Heart left ventricle (tissue), 16 donors: ENCODE measurements at regions not wholly inside any gene's neighbourhood (a gene's known extent, or its start where the extent isn't known, plus 50 kb on each side); places are given as distances from the start of the nearest gene placed in this dataset.

Experiments
- ATAC-seq, 4 donors: fragments of 200-7000 bp; cut with Tn5 transposase; one replicate each; pipeline ENCODE4 v1.9.1; 2020 to 2022; ENCODE audit warnings: moderate library complexity in 4 of 4, mild to moderate bottlenecking in 3 of 4, moderate number of reproducible peaks in 1 of 4
- DNase-seq, 5 donors: peaks; one replicate each; pipeline ENCODE4 v3.0.0-alpha.2; 2020
- H3K27ac ChIP-seq, 12 donors: fragments of 200-600 bp; sonication (generic) in 4 of 12; one replicate each; pipeline versions ENCODE4 v1.5.0 to v1.8.0; 2016 to 2022; ENCODE audit warnings: mild to moderate bottlenecking in 2 of 12
- H3K27me3 ChIP-seq, 9 donors: fragments of 200-600 bp; sonication (generic) in 2 of 9; one replicate each; pipeline versions ENCODE4 v1.5.1 to v1.8.0; 2016 to 2022; ENCODE audit warnings: mild to moderate bottlenecking in 3 of 9
- H3K36me3 ChIP-seq, 9 donors: fragments of 200-600 bp; sonication (generic) in 2 of 9; one replicate each; pipeline versions ENCODE4 v1.5.0 to v1.8.0; 2018 to 2022; ENCODE audit warnings: mild to moderate bottlenecking in 2 of 9
- H3K4me1 ChIP-seq, 12 donors: fragments of 200-600 bp; sonication (generic) in 4 of 12; one replicate each; pipeline versions ENCODE4 v1.5.0 to v1.8.0; 2016 to 2022; ENCODE audit warnings: mild to moderate bottlenecking in 3 of 12
- H3K4me3 ChIP-seq, 12 donors: fragments of 200-600 bp; sonication (generic) in 4 of 12; one replicate each; pipeline versions ENCODE4 v1.5.0 to v1.8.0; 2017 to 2022; ENCODE audit warnings: mild to moderate bottlenecking in 9 of 12, moderate library complexity in 4 of 12
- H3K9me3 ChIP-seq, 12 donors: fragments of 200-600 bp; sonication (generic) in 4 of 12; one replicate each; pipeline versions ENCODE4 v1.5.0 to v1.8.0; 2016 to 2022; ENCODE audit warnings: mild to moderate bottlenecking in 1 of 12
- CTCF ChIP-seq, 12 donors: fragments of 200-600 bp; sonication (generic) in 4 of 12; IDR thresholded peaks; one replicate each; pipeline versions ENCODE4 v1.5.0 to v1.8.0; 2018 to 2022; ENCODE audit warnings: antibody characterized with exemption in 12 of 12, mild to moderate bottlenecking in 5 of 12
- POLR2A ChIP-seq, 2 donors: fragments of 450-650 bp; IDR thresholded peaks; one replicate each; pipeline ENCODE4 v1.6.1; 2017; ENCODE audit warnings: antibody characterized with exemption in 2 of 2, mild to moderate bottlenecking in 2 of 2, moderate library complexity in 2 of 2
- WGBS, 4 donors: extraction: QIAGEN DNeasy Blood & Tissue Kit in 2 of 4; methylation state at CpG; one replicate each; pipeline versions ENCODE4 v1.1.5 to v1.1.7; 2013 to 2018; 5-methylcytosine and 5-hydroxymethylcytosine counted together
- intact Hi-C, 10 donors: fragments of 100-400 bp; cut with DNase I; formaldehyde crosslinking; loops; one replicate each; pipeline versions ENCODE4 v1.11.1 to v1.14.2; 2022
- donor health status: ischemic (EF 13 %, LVEDD 7.1; RV severe dilation, severe dysfunction).
- donor health status: healthy with polysubstance abuse.
- donor health status: DM: no; HTN: yes; CAD: no.
- donor health status: DM: no; HTN: no; CAD: no.
- donor health status: ischemic (EF 25% LVEDD 6.9; RV normal size, moderate dysfunction).
- donor health status: ischemic (EF 25% LVEDD 5.7; RV mildly dilated, moderate dysfunction).
- donor health status: healthy.
- donor health status: DM: yes; HTN: yes; CAD: no.
- donor health status: ischemic (EF 35%, LVEDD 5.7; RV mildly dilated, moderate dysfunction).
- donor health status: nonischemic (EF 11% LVEDD 7.7; RV severe dilation, severe dysfunction).
- donor health status: DM: yes; HTN: yes; CAD: no.
- donor health status: PGD.
- donor health status: ischemic (EF 29% LVEDD 5.4; RV normal size, mild dysfunction).
- donor health status: nonischemic (EF 23%, LVEDD 6.1; RV moderate dilation, normal function).

DNA sequence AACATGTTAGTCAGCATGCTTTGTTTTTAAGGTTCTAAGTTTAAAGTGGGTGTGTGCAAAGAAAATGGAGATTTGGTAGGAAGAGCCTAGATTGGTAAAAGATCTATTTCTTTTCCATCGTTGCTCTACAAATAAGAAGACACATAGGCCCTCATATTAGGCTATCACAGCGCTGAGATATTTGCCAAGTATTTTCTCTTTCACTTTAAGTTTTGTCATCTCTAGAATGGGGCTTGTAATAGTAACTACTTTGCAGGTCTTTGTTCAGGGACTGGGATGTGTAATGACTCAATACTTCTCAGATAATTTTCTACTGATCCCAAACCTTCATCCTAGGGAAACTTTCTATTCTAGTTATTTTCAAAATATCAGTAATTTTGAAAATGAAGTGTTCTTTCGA lies 917.7 kb upstream of the SLC10A2 start:
- WGBS, 4 donors, result 90 to 93% (median 91%) methylated on average over 3 of the region's 3 CpGs
- no peaks in the 10 kb centered on the region for H3K36me3 ChIP-seq
- ATAC-seq (no peak), DNase-seq (no peak)
- no peak for TF ChIP-seq CTCF (IDR thresholded peaks at IDR 0.05)
- no peak for TF ChIP-seq POLR2A (IDR thresholded peaks at IDR 0.05)
- H3K9me3 ChIP-seq, result peaks cover 0 to 4% (median 0%) of the 10 kb centered on the region in 12 donors
- H3K27me3 ChIP-seq, result no peaks in the 10 kb centered on the region
- no peaks in the 10 kb centered on the region for H3K4me1 ChIP-seq
- H3K4me3 ChIP-seq, result no peak overlapping the region
- intact Hi-C loops, result no loop called here
- H3K27ac ChIP-seq, result no peak overlapping the region

DNA sequence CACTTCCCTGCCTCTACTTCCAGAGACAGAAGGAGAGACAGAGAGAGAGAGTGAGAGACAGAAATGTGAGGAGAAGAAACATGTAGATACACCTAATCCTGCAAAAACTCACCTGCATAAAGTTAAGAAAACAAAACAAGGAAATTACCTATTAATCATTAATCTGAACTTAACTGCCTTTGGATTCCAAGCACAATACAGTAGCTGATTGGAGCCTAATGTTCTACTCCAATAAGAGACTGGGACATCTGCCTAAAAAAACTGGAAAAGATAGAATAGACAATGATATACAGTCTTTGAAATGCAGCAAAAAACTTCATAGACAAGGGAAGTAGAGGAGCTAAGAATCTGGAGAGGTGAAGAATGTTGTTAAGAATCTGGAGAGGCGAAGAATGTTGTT lies 910.2 kb upstream of the SLC10A2 start:
- no peaks in the 10 kb centered on the region for H3K27me3 ChIP-seq
- WGBS, 4 donors, result 83 to 96% (median 88%) methylated on average over 1 of the region's 1 CpG
- TF ChIP-seq POLR2A (IDR thresholded peaks at IDR 0.05) (no peak), CTCF (IDR thresholded peaks at IDR 0.05) (no peak)

DNA sequence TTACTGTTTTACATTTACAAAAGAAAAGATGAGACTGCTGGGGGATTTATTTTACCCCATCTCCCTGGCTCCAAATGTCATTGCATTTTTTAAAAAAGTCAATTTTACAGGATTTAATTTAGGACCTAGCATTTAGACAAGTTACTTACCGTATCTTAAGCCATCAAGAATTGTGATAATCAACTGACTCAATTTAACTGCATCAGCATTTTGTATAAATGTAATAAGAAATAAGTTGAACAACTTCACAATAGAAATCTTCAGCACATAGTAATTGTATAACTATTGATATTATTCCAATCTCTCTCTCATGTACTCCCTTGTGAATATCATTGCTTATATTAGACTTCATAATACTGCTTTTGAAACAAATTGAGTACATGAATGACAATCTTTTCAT lies 907.5 kb upstream of the SLC10A2 start:
- no peak overlapping the region for H3K27ac ChIP-seq
- H3K9me3 ChIP-seq, result no peaks in the 10 kb centered on the region
- WGBS, 4 donors, result 85 to 86% (median 85%) methylated on average over 1 of the region's 1 CpG
- ATAC-seq (no peak), DNase-seq (no peak)
- H3K36me3 ChIP-seq, result no peaks in the 10 kb centered on the region
- H3K4me1 ChIP-seq, result no peaks in the 10 kb centered on the region
- no peak overlapping the region for H3K4me3 ChIP-seq
- intact Hi-C loops, result no loop called here
- H3K27me3 ChIP-seq, result no peaks in the 10 kb centered on the region
- TF ChIP-seq CTCF (IDR thresholded peaks at IDR 0.05), result no peak

More for the DNA sequence above, 910.2 kb upstream of the SLC10A2 start:
- no peak overlapping the region for H3K4me3 ChIP-seq
- intact Hi-C loops, result no loop called here
- H3K9me3 ChIP-seq, result no peaks in the 10 kb centered on the region
- no peak for ATAC-seq
- H3K36me3 ChIP-seq, result no peaks in the 10 kb centered on the region
- DNase-seq, result no peak
- H3K27ac ChIP-seq, result no peak overlapping the region
- H3K4me1 ChIP-seq, result no peaks in the 10 kb centered on the region

DNA sequence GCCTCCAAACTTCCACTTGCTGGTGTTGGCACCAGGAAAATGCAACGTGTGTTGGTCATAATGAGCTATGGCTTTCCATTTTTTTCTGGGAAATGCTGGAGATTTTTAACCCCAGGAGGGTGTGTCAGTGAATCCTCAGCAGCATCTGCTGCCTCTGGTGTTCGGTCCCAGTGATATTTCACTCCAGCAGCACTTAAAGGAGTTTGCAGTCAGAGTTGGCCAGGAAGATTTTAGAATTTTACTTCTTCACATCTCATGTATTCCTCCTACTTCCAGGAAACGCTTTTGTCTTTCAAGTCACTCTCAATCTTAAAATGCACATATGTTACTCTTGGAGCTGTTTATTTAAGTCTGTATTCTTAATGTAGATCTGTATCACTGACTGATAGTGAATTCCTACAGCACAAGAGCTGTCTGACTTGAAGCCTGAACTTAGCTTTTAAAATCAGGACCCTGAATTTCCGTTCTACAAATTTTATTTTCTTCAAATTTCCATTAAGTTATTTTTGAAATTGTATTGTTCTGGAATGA lies 903.4 kb upstream of the SLC10A2 start:
- Histone ChIP-seq H3K4me1 (no peaks in the 10 kb centered on the region), H3K27me3 (no peaks in the 10 kb centered on the region), H3K27ac (no peak overlapping the region), H3K36me3 (no peaks in the 10 kb centered on the region), H3K9me3 (no peaks in the 10 kb centered on the region), H3K4me3 (no peak overlapping the region)
- TF ChIP-seq CTCF (IDR thresholded peaks at IDR 0.05) (no peak), POLR2A (IDR thresholded peaks at IDR 0.05) (no peak)
- intact Hi-C loops, result no loop called here
- WGBS, 4 donors, result 67 to 76% (median 73%) methylated on average over 4 of the region's 4 CpGs
- ATAC-seq (no peak), DNase-seq (no peak)
